ENCODE measurements at regions not wholly inside any gene's neighbourhood (a gene's known extent, or its start where the extent isn't known, plus 50 kb on each side); places are given as distances from the start of the nearest gene placed in this dataset.

DNA sequence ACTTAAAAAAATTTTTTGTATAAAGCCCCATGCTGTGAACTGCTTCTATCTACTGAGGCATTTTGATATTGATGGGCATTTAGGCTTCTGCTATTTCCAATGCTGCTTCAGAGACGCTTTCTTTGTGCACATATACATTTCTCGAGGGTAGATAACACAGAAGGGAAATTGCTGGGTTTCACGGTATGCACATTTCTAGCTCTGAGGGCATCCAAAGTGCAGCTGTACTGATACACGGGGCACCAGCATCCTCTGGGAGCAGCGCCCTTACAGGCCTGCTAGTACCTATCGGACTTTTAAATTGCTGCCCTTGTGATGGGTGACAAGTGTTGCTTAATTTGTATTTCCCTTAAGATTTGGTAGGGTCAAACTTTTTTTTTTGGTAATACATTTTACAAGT, 88.6 kb downstream of the KCTD15 start:
- Histone ChIP-seq H3K9me3 (ENCODE audit: control insufficient read depth in 4 of 4, low read length in 3 of 4) (no peaks in the 10 kb centered on the region), H3K36me3 (ENCODE audit: control insufficient read depth in 4 of 4, insufficient read depth in 3 of 4, low read depth in 1 of 4, low read length in 3 of 4) (no peaks in the 10 kb centered on the region), H3K27me3 (ENCODE audit: control insufficient read depth in 4 of 4, insufficient read depth in 4 of 4, low read length in 3 of 4) (peaks cover 0 to 4% (median 0%) of the 10 kb centered on the region in 4 donors), H3K4me1 (ENCODE audit: control insufficient read depth in 4 of 4, insufficient read depth in 4 of 4, low read length in 3 of 4) (peaks cover 0 to 5% (median 1%) of the 10 kb centered on the region in 4 donors), H3K9ac (ENCODE audit: low read depth in 1 of 2, low read length in 2 of 2) (no peak overlapping the region), H3K4me3 (ENCODE audit: low read depth in 1 of 3, low read length in 3 of 3) (no peak overlapping the region), H3K27ac (ENCODE audit: low read depth in 1 of 2, low read length in 2 of 2) (no peak overlapping the region)
- TF ChIP-seq, protein P1, sequence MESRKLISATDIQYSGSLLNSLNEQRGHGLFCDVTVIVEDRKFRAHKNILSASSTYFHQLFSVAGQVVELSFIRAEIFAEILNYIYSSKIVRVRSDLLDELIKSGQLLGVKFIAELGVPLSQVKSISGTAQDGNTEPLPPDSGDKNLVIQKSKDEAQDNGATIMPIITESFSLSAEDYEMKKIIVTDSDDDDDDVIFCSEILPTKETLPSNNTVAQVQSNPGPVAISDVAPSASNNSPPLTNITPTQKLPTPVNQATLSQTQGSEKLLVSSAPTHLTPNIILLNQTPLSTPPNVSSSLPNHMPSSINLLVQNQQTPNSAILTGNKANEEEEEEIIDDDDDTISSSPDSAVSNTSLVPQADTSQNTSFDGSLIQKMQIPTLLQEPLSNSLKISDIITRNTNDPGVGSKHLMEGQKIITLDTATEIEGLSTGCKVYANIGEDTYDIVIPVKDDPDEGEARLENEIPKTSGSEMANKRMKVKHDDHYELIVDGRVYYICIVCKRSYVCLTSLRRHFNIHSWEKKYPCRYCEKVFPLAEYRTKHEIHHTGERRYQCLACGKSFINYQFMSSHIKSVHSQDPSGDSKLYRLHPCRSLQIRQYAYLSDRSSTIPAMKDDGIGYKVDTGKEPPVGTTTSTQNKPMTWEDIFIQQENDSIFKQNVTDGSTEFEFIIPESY (IDR thresholded peaks at IDR 0.05) = no peak
- TF ChIP-seq JUND (IDR thresholded peaks at IDR 0.05) = no peak
- no peak for TF ChIP-seq SP1 (IDR thresholded peaks at IDR 0.05)
- no peak for TF ChIP-seq FOXA1 (IDR thresholded peaks at IDR 0.05)
- TF ChIP-seq RXRA (IDR thresholded peaks at IDR 0.05) = no peak
- TF ChIP-seq, protein P2, sequence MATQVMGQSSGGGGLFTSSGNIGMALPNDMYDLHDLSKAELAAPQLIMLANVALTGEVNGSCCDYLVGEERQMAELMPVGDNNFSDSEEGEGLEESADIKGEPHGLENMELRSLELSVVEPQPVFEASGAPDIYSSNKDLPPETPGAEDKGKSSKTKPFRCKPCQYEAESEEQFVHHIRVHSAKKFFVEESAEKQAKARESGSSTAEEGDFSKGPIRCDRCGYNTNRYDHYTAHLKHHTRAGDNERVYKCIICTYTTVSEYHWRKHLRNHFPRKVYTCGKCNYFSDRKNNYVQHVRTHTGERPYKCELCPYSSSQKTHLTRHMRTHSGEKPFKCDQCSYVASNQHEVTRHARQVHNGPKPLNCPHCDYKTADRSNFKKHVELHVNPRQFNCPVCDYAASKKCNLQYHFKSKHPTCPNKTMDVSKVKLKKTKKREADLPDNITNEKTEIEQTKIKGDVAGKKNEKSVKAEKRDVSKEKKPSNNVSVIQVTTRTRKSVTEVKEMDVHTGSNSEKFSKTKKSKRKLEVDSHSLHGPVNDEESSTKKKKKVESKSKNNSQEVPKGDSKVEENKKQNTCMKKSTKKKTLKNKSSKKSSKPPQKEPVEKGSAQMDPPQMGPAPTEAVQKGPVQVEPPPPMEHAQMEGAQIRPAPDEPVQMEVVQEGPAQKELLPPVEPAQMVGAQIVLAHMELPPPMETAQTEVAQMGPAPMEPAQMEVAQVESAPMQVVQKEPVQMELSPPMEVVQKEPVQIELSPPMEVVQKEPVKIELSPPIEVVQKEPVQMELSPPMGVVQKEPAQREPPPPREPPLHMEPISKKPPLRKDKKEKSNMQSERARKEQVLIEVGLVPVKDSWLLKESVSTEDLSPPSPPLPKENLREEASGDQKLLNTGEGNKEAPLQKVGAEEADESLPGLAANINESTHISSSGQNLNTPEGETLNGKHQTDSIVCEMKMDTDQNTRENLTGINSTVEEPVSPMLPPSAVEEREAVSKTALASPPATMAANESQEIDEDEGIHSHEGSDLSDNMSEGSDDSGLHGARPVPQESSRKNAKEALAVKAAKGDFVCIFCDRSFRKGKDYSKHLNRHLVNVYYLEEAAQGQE (IDR thresholded peaks at IDR 0.05) = no peak
- TF ChIP-seq RAD21 (IDR thresholded peaks at IDR 0.05) = no peak
- no peak for TF ChIP-seq NR2F2 (IDR thresholded peaks at IDR 0.05)
- TF ChIP-seq FOXA2 (IDR thresholded peaks at IDR 0.05) = no peak
- TF ChIP-seq, protein P3, sequence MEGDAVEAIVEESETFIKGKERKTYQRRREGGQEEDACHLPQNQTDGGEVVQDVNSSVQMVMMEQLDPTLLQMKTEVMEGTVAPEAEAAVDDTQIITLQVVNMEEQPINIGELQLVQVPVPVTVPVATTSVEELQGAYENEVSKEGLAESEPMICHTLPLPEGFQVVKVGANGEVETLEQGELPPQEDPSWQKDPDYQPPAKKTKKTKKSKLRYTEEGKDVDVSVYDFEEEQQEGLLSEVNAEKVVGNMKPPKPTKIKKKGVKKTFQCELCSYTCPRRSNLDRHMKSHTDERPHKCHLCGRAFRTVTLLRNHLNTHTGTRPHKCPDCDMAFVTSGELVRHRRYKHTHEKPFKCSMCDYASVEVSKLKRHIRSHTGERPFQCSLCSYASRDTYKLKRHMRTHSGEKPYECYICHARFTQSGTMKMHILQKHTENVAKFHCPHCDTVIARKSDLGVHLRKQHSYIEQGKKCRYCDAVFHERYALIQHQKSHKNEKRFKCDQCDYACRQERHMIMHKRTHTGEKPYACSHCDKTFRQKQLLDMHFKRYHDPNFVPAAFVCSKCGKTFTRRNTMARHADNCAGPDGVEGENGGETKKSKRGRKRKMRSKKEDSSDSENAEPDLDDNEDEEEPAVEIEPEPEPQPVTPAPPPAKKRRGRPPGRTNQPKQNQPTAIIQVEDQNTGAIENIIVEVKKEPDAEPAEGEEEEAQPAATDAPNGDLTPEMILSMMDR (IDR thresholded peaks at IDR 0.05; ENCODE audit: low read depth, low read length, missing input control) = no peak
- TF ChIP-seq EGR1 (IDR thresholded peaks at IDR 0.05; ENCODE audit: low read depth in 2 of 2) = no peak
- TF ChIP-seq HNF4A (conservative IDR thresholded peaks at IDR 0.05) = no peak
- TF ChIP-seq HNF4G (IDR thresholded peaks at IDR 0.05) = no peak
- TF ChIP-seq, protein P4, sequence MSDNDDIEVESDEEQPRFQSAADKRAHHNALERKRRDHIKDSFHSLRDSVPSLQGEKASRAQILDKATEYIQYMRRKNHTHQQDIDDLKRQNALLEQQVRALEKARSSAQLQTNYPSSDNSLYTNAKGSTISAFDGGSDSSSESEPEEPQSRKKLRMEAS (IDR thresholded peaks at IDR 0.05) = no peak
- 62% methylated on average over 6 of the region's 6 CpGs for WGBS
- no peak for DNase-seq (ENCODE audit: low spot score)

DNA sequence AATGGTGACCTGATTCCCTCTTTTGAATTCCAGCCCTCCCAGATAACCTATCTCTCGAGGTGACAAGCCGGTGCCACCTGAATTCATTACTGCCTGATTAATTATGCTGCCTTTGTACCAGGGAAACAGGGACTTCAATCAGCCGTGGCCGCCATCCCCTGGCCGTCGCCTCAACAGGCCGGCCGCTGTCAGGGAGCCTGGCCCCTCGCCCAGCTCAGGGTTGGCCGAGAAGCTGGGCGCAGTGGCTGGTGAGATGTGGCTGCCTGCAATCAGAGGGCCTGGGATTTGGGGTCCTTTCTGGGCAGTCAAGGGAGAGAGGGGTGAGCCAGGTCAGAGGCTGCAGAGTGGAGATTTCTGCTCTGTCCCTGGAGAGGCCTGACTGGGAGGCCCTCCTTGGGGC, 91.2 kb downstream of the KCTD15 start:
- WGBS = 92% methylated on average over 11 of the region's 11 CpGs
- no peak for DNase-seq (ENCODE audit: low spot score)
- no peak overlapping the region for H3K27ac ChIP-seq (ENCODE audit: low read depth in 1 of 2, low read length in 2 of 2)
- H3K36me3 ChIP-seq (ENCODE audit: control insufficient read depth in 4 of 4, insufficient read depth in 3 of 4, low read depth in 1 of 4, low read length in 3 of 4) = no peaks in the 10 kb centered on the region
- H3K4me3 ChIP-seq (ENCODE audit: low read depth in 1 of 3, low read length in 3 of 3) = no peak overlapping the region
- H3K9ac ChIP-seq (ENCODE audit: low read depth in 1 of 2, low read length in 2 of 2) = no peak overlapping the region
- peaks cover 0 to 4% (median 0%) of the 10 kb centered on the region in 4 donors for H3K27me3 ChIP-seq (ENCODE audit: control insufficient read depth in 4 of 4, insufficient read depth in 4 of 4, low read length in 3 of 4)
- no peaks in the 10 kb centered on the region for H3K9me3 ChIP-seq (ENCODE audit: control insufficient read depth in 4 of 4, low read length in 3 of 4)
- peaks cover 0 to 5% (median 1%) of the 10 kb centered on the region in 4 donors for H3K4me1 ChIP-seq (ENCODE audit: control insufficient read depth in 4 of 4, insufficient read depth in 4 of 4, low read length in 3 of 4)
- TF ChIP-seq, protein P3 (IDR thresholded peaks at IDR 0.05; ENCODE audit: low read depth, low read length, missing input control) = no peak
- no peak for TF ChIP-seq RAD21 (IDR thresholded peaks at IDR 0.05)
- no peak for TF ChIP-seq HNF4G (IDR thresholded peaks at IDR 0.05)
- TF ChIP-seq RXRA (IDR thresholded peaks at IDR 0.05) = no peak
- TF ChIP-seq SP1 (IDR thresholded peaks at IDR 0.05) = no peak
- TF ChIP-seq, protein P5, sequence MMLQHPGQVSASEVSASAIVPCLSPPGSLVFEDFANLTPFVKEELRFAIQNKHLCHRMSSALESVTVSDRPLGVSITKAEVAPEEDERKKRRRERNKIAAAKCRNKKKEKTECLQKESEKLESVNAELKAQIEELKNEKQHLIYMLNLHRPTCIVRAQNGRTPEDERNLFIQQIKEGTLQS (IDR thresholded peaks at IDR 0.05) = no peak
- TF ChIP-seq JUND (IDR thresholded peaks at IDR 0.05) = no peak
- no peak for TF ChIP-seq YY1 (IDR thresholded peaks at IDR 0.05)

Measured in liver (tissue), 8 donors.